ENCODE measurements at regions not wholly inside any gene's neighbourhood (a gene's known extent, or its start where the extent isn't known, plus 50 kb on each side); places are given as distances from the start of the nearest gene placed in this dataset.

- no peak for TF ChIP-seq CTCF (IDR thresholded peaks at IDR 0.05; ENCODE audit: low read length, missing control alignments)
- no peak for DNase-seq (ENCODE audit: low read depth)
- no peak overlapping the region for H3K4me3 ChIP-seq (replicated peaks; ENCODE audit: low read depth, low read length)
These were observed 1019.0 kb downstream of the NR2F1-AS1 start for GRCh38 chr5:92562065-92562464.

GRCh38 chr5:92561411-92561959, 1019.5 kb downstream of the NR2F1-AS1 start:
- DNase-seq (ENCODE audit: low read depth): no peak
- no peak overlapping the region for H3K4me3 ChIP-seq (replicated peaks; ENCODE audit: low read depth, low read length)
- no peak for TF ChIP-seq CTCF (IDR thresholded peaks at IDR 0.05; ENCODE audit: low read length, missing control alignments)

GRCh38 chr5:92560698-92561401, 1020.2 kb downstream of the NR2F1-AS1 start:
- TF ChIP-seq CTCF (IDR thresholded peaks at IDR 0.05; ENCODE audit: low read length, missing control alignments): no peak
- peak; percentile 36 for DNase-seq (ENCODE audit: low read depth)
- H3K4me3 ChIP-seq (replicated peaks; ENCODE audit: low read depth, low read length): no peak overlapping the region

GRCh38 chr5:92559781-92560180, 1021.2 kb downstream of the NR2F1-AS1 start:
- DNase-seq (ENCODE audit: low read depth): no peak
- no peak overlapping the region for H3K4me3 ChIP-seq (replicated peaks; ENCODE audit: low read depth, low read length)
- TF ChIP-seq CTCF (IDR thresholded peaks at IDR 0.05; ENCODE audit: low read length, missing control alignments): no peak

GRCh38 chr5:92559331-92559730, 1021.7 kb downstream of the NR2F1-AS1 start:
- no peak overlapping the region for H3K4me3 ChIP-seq (replicated peaks; ENCODE audit: low read depth, low read length)
- TF ChIP-seq CTCF (IDR thresholded peaks at IDR 0.05; ENCODE audit: low read length, missing control alignments): no peak

GRCh38 chr5:92556747-92557146, 1024.3 kb downstream of the NR2F1-AS1 start:
- no peak for TF ChIP-seq CTCF (IDR thresholded peaks at IDR 0.05; ENCODE audit: low read length, missing control alignments)
- no peak overlapping the region for H3K4me3 ChIP-seq (replicated peaks; ENCODE audit: low read depth, low read length)
- no peak for DNase-seq (ENCODE audit: low read depth)

More at GRCh38 chr5:92559331-92559730, 1021.7 kb downstream of the NR2F1-AS1 start:
- DNase-seq (ENCODE audit: low read depth): no peak
